Keratinocyte (primary cell): ENCODE measurements at regions not wholly inside any gene's neighbourhood (a gene's known extent, or its start where the extent isn't known, plus 50 kb on each side); places are given as distances from the start of the nearest gene placed in this dataset.

Experiments used
- EZH2 ChIP-seq: IDR thresholded peaks from one replicate; pipeline ENCODE4 v1.6.1; 2012; ENCODE audit warnings: inconsistent platforms, mild to moderate bottlenecking, low read length, moderate library complexity
- TF ChIP-seq, protein P1 (sequence below), 3 experiments: IDR thresholded peaks in 1 of 3; conservative IDR thresholded peaks in 1 of 3; optimal IDR thresholded peaks in 1 of 3; 2 replicates in 2 of 3; 3 replicates in 1 of 3; pipeline versions ENCODE3 to v1.5.1; 2011; ENCODE audit warnings: low read length in 3 of 3, mild to moderate bottlenecking in 3 of 3, moderate library complexity in 2 of 3, control low read depth in 1 of 3, inconsistent platforms in 1 of 3; ENCODE audit not compliant: insufficient read depth in 2 of 3; ENCODE audit errors: extremely low read depth in 1 of 3

- TF ChIP-seq, protein P1, sequence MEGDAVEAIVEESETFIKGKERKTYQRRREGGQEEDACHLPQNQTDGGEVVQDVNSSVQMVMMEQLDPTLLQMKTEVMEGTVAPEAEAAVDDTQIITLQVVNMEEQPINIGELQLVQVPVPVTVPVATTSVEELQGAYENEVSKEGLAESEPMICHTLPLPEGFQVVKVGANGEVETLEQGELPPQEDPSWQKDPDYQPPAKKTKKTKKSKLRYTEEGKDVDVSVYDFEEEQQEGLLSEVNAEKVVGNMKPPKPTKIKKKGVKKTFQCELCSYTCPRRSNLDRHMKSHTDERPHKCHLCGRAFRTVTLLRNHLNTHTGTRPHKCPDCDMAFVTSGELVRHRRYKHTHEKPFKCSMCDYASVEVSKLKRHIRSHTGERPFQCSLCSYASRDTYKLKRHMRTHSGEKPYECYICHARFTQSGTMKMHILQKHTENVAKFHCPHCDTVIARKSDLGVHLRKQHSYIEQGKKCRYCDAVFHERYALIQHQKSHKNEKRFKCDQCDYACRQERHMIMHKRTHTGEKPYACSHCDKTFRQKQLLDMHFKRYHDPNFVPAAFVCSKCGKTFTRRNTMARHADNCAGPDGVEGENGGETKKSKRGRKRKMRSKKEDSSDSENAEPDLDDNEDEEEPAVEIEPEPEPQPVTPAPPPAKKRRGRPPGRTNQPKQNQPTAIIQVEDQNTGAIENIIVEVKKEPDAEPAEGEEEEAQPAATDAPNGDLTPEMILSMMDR (optimal IDR thresholded peaks at IDR 0.05 in 1 of 3, IDR thresholded peaks at IDR 0.05 in 1 of 3, conservative IDR thresholded peaks at IDR 0.05 in 1 of 3; ENCODE audit: extremely low read depth in 1 of 3, insufficient read depth in 2 of 3, low read length in 3 of 3), result no peak
- TF ChIP-seq EZH2, result no peak
These were observed 177.1 kb downstream of the HIPK3 start for GRCh38 chr11:33434294-33434693.
